PC-3 (cell line): ENCODE measurements at regions not wholly inside any gene's neighbourhood (a gene's known extent, or its start where the extent isn't known, plus 50 kb on each side); places are given as distances from the start of the nearest gene placed in this dataset.

ENCODE experiments used
- ATAC-seq: fragments of 200-7000 bp; cut with Tn5 transposase; 2 replicates; pipeline ENCODE4 v1.9.1; 2020; ENCODE audit warnings: mild to moderate bottlenecking, moderate library complexity
- BruUV-seq: library from RNA; stranded (reverse); fragments of 400-500 nt; replicated peaks from 2 replicates; lab custom pipeline; 2021; lab: Mats Ljungman, UMichigan
- CTCF ChIA-PET: fragments of 300-600 bp; sonication (Branson Sonifier 250); formaldehyde crosslinking; loops from one replicate; lab custom pipeline; 2022; ENCODE audit warnings: antibody characterized with exemption; lab: Charles Lee
- POLR2A ChIA-PET: fragments of 300-600 bp; sonication (Branson Sonifier 250); formaldehyde crosslinking; loops from one replicate; lab custom pipeline; 2022; ENCODE audit warnings: antibody characterized with exemption; ENCODE audit not compliant: unreplicated experiment; lab: Charles Lee
- DNase-seq: peaks from one replicate; pipeline ENCODE4 v3.0.0-alpha.2; 2015
- H2AFZ ChIP-seq: fragments of 300-600 bp; sonication (generic); 2 replicates; pipeline ENCODE4 v1.6.0; 2016; ENCODE audit warnings: antibody characterized with exemption, low read length
- H3F3A ChIP-seq: fragments of 300-600 bp; sonication (generic); one replicate; pipeline ENCODE4 v1.6.0; 2017; ENCODE audit warnings: antibody characterized with exemption, low read length, control low read depth, mild to moderate bottlenecking; ENCODE audit not compliant: unreplicated experiment
- H3K27ac ChIP-seq: fragments of 300-600 bp; sonication (generic); 2 replicates; pipeline ENCODE4 v1.5.1; 2016; ENCODE audit warnings: mild to moderate bottlenecking, low read length
- H3K27me3 ChIP-seq: fragments of 300-600 bp; sonication (generic); 2 replicates; pipeline ENCODE4 v1.6.1; 2016; ENCODE audit warnings: low read length, mixed read lengths
- H3K36me3 ChIP-seq: fragments of 300-600 bp; sonication (generic); 2 replicates; pipeline ENCODE4 v1.6.1; 2016; ENCODE audit warnings: low read depth, mixed run types, low read length, mixed read lengths
- H3K4me1 ChIP-seq: fragments of 300-600 bp; sonication (generic); 2 replicates; pipeline ENCODE4 v1.5.1; 2016; ENCODE audit warnings: low read length; ENCODE audit not compliant: insufficient read depth
- H3K4me2 ChIP-seq: fragments of 300-600 bp; sonication (generic); 2 replicates; pipeline ENCODE4 v1.6.0; 2016; ENCODE audit warnings: low read length
- H3K4me3 ChIP-seq: fragments of 300-600 bp; sonication (generic); 2 replicates; pipeline ENCODE4 v1.5.1; 2016; ENCODE audit warnings: mild to moderate bottlenecking, low read length, mixed read lengths
- H3K79me2 ChIP-seq: fragments of 300-600 bp; sonication (generic); 2 replicates; pipeline ENCODE4 v1.6.1; 2017; ENCODE audit warnings: low read length, mixed read lengths
- H3K9ac ChIP-seq: fragments of 300-600 bp; sonication (generic); 2 replicates; pipeline ENCODE4 v1.6.0; 2016; ENCODE audit warnings: mild to moderate bottlenecking, low read length
- H3K9me2 ChIP-seq: fragments of 300-600 bp; sonication (generic); replicated peaks from 2 replicates; pipeline ENCODE4 v1.6.1; 2016; ENCODE audit warnings: mixed run types, low read length, mixed read lengths
- H3K9me3 ChIP-seq: fragments of 300-600 bp; sonication (generic); 2 replicates; pipeline ENCODE4 v1.6.1; 2016; ENCODE audit warnings: low read length, mixed read lengths
- H4K20me1 ChIP-seq: fragments of 300-600 bp; sonication (generic); 2 replicates; pipeline ENCODE4 v1.6.1; 2016; ENCODE audit warnings: low read length, mixed read lengths
- EZH2 ChIP-seq: fragments of 300-600 bp; sonication (generic); IDR thresholded peaks from one replicate; pipeline ENCODE4 v1.6.1; 2017; ENCODE audit warnings: antibody characterized with exemption, mild to moderate bottlenecking, low read length; ENCODE audit not compliant: unreplicated experiment
- EZH2phosphoT487 ChIP-seq: fragments of 300-600 bp; sonication (generic); IDR thresholded peaks from 2 replicates; pipeline ENCODE4 v1.6.1; 2018; ENCODE audit warnings: mild to moderate bottlenecking, antibody characterized with exemption, low read length, borderline replicate concordance
- intact Hi-C: fragments of 100-400 bp; cut with micrococcal nuclease; formaldehyde crosslinking; loops from 2 replicates; pipeline ENCODE4 v1.9.0; 2023
- TF ChIP-seq, protein P1 (sequence below): fragments of 300-600 bp; sonication (generic); conservative IDR thresholded peaks from 2 replicates; pipeline ENCODE4 v1.5.1; 2017; ENCODE audit warnings: antibody characterized with exemption, low read depth, mild to moderate bottlenecking, low read length

DNA sequence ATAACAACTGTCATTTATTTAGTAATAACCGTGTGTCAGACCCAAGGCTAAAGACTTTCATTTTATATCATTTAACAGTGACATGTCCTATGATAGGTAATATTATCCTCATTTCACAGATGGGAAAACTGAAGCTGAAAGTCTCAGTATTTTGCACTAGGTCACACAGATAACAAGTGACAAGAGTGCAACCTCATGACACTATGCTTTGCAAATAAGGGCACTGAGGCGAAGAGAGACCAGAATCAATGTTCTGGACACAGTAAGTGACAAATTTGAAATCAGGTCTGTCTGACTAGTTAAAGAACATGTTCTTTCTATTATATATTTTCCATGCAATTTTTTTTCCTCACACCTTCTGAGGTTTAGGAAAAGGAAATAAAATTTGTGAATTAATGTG is 585.7 kb downstream of the LRRC70 start:
- TF ChIP-seq, protein P1, sequence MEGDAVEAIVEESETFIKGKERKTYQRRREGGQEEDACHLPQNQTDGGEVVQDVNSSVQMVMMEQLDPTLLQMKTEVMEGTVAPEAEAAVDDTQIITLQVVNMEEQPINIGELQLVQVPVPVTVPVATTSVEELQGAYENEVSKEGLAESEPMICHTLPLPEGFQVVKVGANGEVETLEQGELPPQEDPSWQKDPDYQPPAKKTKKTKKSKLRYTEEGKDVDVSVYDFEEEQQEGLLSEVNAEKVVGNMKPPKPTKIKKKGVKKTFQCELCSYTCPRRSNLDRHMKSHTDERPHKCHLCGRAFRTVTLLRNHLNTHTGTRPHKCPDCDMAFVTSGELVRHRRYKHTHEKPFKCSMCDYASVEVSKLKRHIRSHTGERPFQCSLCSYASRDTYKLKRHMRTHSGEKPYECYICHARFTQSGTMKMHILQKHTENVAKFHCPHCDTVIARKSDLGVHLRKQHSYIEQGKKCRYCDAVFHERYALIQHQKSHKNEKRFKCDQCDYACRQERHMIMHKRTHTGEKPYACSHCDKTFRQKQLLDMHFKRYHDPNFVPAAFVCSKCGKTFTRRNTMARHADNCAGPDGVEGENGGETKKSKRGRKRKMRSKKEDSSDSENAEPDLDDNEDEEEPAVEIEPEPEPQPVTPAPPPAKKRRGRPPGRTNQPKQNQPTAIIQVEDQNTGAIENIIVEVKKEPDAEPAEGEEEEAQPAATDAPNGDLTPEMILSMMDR, result no peak
- TF ChIP-seq EZH2, result no peak
- no peak for TF ChIP-seq EZH2phosphoT487
- no peak for ATAC-seq
- CTCF ChIA-PET, result no interaction called here
- Histone ChIP-seq H4K20me1 (no peaks in the 10 kb centered on the region), H3K9me2 (no peaks in the 10 kb centered on the region), H3K27me3 (no peaks in the 10 kb centered on the region), H2AFZ (no peak overlapping the region), H3K27ac (no peak overlapping the region), H3K79me2 (no peaks in the 10 kb centered on the region), H3K4me3 (no peak overlapping the region), H3K9ac (no peak overlapping the region), H3K36me3 (no peaks in the 10 kb centered on the region), H3K4me1 (no peaks in the 10 kb centered on the region), H3K9me3 (no peaks in the 10 kb centered on the region), H3F3A (no peaks in the 10 kb centered on the region), H3K4me2 (no peak overlapping the region)
- no TSS peak for BruUV-seq
- intact Hi-C loops, result no loop called here
- DNase-seq, result no peak
- POLR2A ChIA-PET, result interaction anchor here (0.6 kb wide), 1 partner anchor 799 kb away, joined by 8 read pairs; no protein-coding TSS in a partner anchor

DNA sequence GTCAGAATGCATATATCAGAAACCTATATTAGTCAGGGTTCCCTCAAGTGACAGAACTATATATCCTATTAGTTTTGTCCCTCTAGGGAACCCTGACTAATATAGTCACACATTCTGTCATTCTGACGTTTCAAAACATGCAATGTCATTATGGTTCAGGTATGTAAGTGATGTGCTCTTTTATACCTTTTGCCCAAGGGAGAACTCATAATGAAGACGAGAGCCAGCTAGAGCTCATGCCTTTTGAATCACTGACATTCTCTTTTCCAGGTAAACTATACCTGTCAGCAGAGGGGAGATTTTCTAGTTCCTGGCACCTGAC is 576.7 kb downstream of the LRRC70 start:
- H3K4me1 ChIP-seq, result peaks cover 12% of the 10 kb centered on the region; the same call in 1 of the 2 replicates
- no peak overlapping the region for H3K27ac ChIP-seq
- H3K79me2 ChIP-seq, result no peaks in the 10 kb centered on the region
- POLR2A ChIA-PET, result no interaction called here
- DNase-seq (no peak), ATAC-seq (no peak)
- no peaks in the 10 kb centered on the region for H3K9me2 ChIP-seq
- intact Hi-C loops, result loop anchor here (2.0 kb wide), 1 partner anchor 26 kb away; no protein-coding TSS in a partner anchor
- CTCF ChIA-PET, result no interaction called here
- no peak for TF ChIP-seq EZH2phosphoT487
- no peak for TF ChIP-seq EZH2
- TF ChIP-seq, protein P1, result no peak
- no peaks in the 10 kb centered on the region for H3K9me3 ChIP-seq
- no peak overlapping the region for H3K4me2 ChIP-seq
- no peak overlapping the region for H3K9ac ChIP-seq
- BruUV-seq, result no TSS peak
- no peaks in the 10 kb centered on the region for H3K36me3 ChIP-seq
- no peak overlapping the region for H2AFZ ChIP-seq
- H4K20me1 ChIP-seq, result no peaks in the 10 kb centered on the region
- no peak overlapping the region for H3K4me3 ChIP-seq
- no peaks in the 10 kb centered on the region for H3K27me3 ChIP-seq
- no peaks in the 10 kb centered on the region for H3F3A ChIP-seq

DNA sequence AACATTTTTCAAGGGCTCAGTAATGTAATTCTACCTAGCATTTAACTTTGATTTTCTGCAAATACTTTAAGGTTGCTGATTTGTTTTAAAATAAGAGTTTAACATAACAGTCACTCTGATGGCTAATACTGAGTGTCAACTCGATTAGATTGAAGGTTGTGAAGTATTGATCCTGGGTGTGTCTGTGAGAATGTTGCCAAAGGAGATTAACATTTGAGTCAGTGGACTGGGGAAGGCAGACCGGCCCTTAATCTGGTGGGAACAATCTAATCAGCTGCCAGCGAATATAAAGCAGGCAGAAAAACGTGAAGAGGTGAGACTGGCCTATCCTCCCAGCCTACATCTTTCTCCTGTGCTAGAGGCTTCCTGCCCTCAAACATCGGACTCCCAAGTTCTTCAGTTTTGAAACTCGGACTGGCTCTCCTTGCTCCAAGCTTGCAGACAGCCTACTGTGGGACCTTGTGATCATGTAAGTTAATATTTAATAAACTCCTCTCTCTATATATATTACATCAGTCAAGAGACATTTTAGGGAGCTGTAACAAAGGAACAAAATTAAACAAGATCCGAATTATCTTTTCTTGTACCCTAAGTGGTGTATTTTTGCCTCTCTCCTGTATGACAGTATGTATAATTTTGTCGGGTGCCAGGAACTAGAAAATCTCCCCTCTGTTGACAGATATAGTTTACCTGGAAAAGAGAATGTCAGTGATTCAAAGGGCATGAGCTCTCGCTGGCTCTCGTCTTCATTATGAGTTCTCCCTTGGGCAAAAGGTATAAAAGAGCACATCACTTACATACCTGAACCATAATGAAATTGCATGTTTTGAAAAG is 576.1 kb downstream of the LRRC70 start:
- intact Hi-C loops, result loop anchor here (2.0 kb wide), 1 partner anchor 26 kb away; no protein-coding TSS in a partner anchor
- no TSS peak for BruUV-seq
- DNase-seq (no peak), ATAC-seq (no peak)
- no peak overlapping the region for H3K4me2 ChIP-seq
- H3K4me3 ChIP-seq, result no peak overlapping the region
- CTCF ChIA-PET, result no interaction called here
- H3K27ac ChIP-seq, result no peak overlapping the region
- H2AFZ ChIP-seq, result no peak overlapping the region
- peaks cover 12% of the 10 kb centered on the region; the same call in 1 of the 2 replicates for H3K4me1 ChIP-seq
- H3K36me3 ChIP-seq, result no peaks in the 10 kb centered on the region
- no peaks in the 10 kb centered on the region for H4K20me1 ChIP-seq
- no peaks in the 10 kb centered on the region for H3F3A ChIP-seq
- H3K9me2 ChIP-seq, result no peaks in the 10 kb centered on the region
- no peak overlapping the region for H3K9ac ChIP-seq
- no peak for TF ChIP-seq EZH2
- TF ChIP-seq, protein P1, result no peak
- no peak for TF ChIP-seq EZH2phosphoT487
- H3K79me2 ChIP-seq, result no peaks in the 10 kb centered on the region
- POLR2A ChIA-PET, result no interaction called here
- no peaks in the 10 kb centered on the region for H3K9me3 ChIP-seq
- H3K27me3 ChIP-seq, result no peaks in the 10 kb centered on the region
